ENCODE measurements at regions not wholly inside any gene's neighbourhood (a gene's known extent, or its start where the extent isn't known, plus 50 kb on each side); places are given as distances from the start of the nearest gene placed in this dataset.
"Not testable (repeated sequence)": the region's sequence is repeated elsewhere in the genome, so short reads cannot be mapped to it uniquely, and the experiment has no call there.

DNA sequence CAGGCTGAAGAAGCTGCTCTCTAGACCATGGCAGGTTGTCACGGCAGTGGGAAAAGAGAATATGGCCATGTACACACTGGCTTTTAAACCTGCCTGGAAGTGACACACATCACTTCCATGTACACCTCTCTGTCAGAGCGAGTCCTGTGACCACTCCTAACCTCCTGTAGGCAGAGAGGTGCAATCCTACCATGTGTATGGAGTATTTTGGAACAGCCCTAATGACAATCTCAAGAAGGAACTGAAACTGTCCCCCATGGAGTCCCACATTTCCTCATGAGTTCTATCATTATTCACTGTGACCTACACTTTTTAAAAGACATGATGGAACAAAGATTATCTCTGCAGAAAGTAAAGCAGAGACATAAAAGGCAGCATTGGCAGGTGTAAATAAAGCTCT is 153.4 kb upstream of the PFN2 start:
- no peak for DNase-seq (ENCODE audit: extremely low spot score in 2 of 2)
- H3K9me3 ChIP-seq, result no peaks in the 10 kb centered on the region
- H3K36me3 ChIP-seq, result no peaks in the 10 kb centered on the region
- no peaks in the 10 kb centered on the region for H3K27me3 ChIP-seq
- TF ChIP-seq POLR2A (IDR thresholded peaks at IDR 0.05), result no peak
- TF ChIP-seq, protein P1, sequence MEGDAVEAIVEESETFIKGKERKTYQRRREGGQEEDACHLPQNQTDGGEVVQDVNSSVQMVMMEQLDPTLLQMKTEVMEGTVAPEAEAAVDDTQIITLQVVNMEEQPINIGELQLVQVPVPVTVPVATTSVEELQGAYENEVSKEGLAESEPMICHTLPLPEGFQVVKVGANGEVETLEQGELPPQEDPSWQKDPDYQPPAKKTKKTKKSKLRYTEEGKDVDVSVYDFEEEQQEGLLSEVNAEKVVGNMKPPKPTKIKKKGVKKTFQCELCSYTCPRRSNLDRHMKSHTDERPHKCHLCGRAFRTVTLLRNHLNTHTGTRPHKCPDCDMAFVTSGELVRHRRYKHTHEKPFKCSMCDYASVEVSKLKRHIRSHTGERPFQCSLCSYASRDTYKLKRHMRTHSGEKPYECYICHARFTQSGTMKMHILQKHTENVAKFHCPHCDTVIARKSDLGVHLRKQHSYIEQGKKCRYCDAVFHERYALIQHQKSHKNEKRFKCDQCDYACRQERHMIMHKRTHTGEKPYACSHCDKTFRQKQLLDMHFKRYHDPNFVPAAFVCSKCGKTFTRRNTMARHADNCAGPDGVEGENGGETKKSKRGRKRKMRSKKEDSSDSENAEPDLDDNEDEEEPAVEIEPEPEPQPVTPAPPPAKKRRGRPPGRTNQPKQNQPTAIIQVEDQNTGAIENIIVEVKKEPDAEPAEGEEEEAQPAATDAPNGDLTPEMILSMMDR (IDR thresholded peaks at IDR 0.05), result no peak
- no peak for TF ChIP-seq POLR2AphosphoS5 (IDR thresholded peaks at IDR 0.05; ENCODE audit: insufficient read depth in 1 of 2, low read depth in 1 of 2)
- no peaks in the 10 kb centered on the region for H3K4me1 ChIP-seq
- H3K4me3 ChIP-seq, result no peak overlapping the region
- no peak overlapping the region for H3K27ac ChIP-seq
- intact Hi-C loops (cut with DNase I), result no loop called here

DNA sequence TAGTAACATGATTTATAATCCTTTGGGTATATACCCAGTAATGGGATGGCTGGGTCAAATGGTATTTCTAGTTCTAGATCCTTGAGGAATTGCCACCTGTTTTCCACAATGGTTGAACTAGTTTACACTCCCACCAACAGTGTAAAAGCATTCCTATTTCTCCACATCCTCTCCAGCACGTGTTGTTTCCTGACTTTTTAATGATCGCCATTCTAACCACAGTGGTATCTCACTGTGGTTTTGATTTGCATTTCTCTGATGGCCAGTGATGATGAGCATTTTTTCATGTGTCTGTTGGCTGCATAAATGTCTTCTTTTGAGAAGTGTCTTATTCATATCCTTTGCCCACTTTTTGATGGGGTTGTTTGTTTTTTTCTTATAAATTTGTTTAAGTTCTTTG is 152.6 kb upstream of the PFN2 start:
- H3K27ac ChIP-seq; H3K4me3 ChIP-seq; H3K27me3 ChIP-seq; intact Hi-C loops (cut with DNase I); H3K36me3 ChIP-seq; H3K9me3 ChIP-seq; H3K4me1 ChIP-seq; DNase-seq (ENCODE audit: extremely low spot score in 2 of 2): not testable (repeated sequence)

DNA sequence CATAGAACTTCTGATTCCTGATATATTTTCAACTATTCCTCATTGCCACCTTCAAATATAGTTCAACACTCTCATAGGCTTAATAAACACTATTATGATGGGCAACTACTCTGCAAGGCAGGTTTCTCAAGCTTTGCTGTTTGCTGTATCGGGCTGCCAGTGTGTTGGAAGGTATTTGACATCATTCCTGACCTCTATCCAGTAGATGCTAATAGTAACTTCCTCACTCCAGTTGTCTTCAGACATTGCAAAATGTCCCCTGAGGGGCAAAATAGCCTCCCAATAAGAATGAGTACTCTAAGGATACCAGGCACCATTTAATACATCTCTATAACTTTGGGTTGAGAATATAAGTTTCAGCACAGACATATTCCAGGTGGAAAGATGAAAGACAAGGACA is 147.5 kb upstream of the PFN2 start:
- H3K9me3 ChIP-seq, result no peaks in the 10 kb centered on the region
- H3K27me3 ChIP-seq, result no peaks in the 10 kb centered on the region
- DNase-seq (ENCODE audit: extremely low spot score in 2 of 2), result no peak
- H3K4me3 ChIP-seq, result no peak overlapping the region
- no peaks in the 10 kb centered on the region for H3K36me3 ChIP-seq
- intact Hi-C loops (cut with DNase I), result no loop called here
- no peak overlapping the region for H3K27ac ChIP-seq
- TF ChIP-seq, protein P1 (IDR thresholded peaks at IDR 0.05), result no peak
- TF ChIP-seq POLR2AphosphoS5 (IDR thresholded peaks at IDR 0.05; ENCODE audit: insufficient read depth in 1 of 2, low read depth in 1 of 2) (no peak), POLR2A (IDR thresholded peaks at IDR 0.05) (no peak)
- no peaks in the 10 kb centered on the region for H3K4me1 ChIP-seq

DNA sequence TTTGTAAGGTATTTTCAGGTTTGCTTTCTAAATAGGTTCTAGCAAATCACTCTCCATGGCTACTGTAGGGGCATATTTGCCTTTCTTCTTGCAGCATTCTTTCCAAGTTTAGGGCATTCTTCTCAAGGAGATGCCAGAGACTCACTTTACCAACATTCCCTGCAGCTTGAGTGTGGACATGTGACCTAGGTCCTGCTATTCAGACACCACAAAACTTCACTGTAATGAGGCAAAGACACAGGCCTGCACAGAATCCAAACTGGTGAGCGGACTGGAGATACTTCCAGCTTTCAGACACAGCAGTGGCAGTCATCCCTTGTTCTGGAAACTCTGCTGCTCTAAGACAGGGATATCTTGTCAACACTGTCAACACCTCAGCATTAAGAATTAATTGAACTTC is 146.4 kb upstream of the PFN2 start:
- intact Hi-C loops (cut with DNase I), result no loop called here
- H3K9me3 ChIP-seq, result no peaks in the 10 kb centered on the region
- DNase-seq (ENCODE audit: extremely low spot score in 2 of 2), result no peak
- H3K27ac ChIP-seq, result no peak overlapping the region
- H3K27me3 ChIP-seq, result no peaks in the 10 kb centered on the region
- H3K4me1 ChIP-seq, result no peaks in the 10 kb centered on the region
- H3K4me3 ChIP-seq, result no peak overlapping the region
- TF ChIP-seq POLR2A (IDR thresholded peaks at IDR 0.05), result no peak
- TF ChIP-seq POLR2AphosphoS5 (IDR thresholded peaks at IDR 0.05; ENCODE audit: insufficient read depth in 1 of 2, low read depth in 1 of 2), result no peak
- TF ChIP-seq, protein P1 (IDR thresholded peaks at IDR 0.05), result no peak
- no peaks in the 10 kb centered on the region for H3K36me3 ChIP-seq

DNA sequence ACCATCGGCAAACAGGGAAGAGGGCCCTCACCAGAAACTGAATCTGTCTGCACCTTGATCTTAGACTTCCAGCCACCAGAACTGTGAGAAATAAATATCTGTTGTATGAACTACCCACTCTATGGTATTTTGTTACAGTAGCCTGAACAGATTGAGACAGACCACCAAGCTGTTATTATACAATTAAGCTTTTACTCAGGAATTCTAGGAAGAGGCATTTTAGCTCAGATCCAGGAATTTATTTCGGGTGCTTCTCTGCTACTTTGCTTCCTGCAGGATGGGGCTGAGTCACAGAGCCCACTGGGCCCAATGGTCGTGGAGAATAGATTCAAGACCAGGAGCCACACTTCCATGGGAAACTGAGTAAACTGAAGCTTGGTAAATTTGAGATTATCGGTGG is 145.5 kb upstream of the PFN2 start:
- intact Hi-C loops (cut with DNase I), result no loop called here
- no peak for DNase-seq (ENCODE audit: extremely low spot score in 2 of 2)
- Histone ChIP-seq H3K27ac (no peak overlapping the region), H3K4me1 (no peaks in the 10 kb centered on the region), H3K4me3 (no peak overlapping the region), H3K9me3 (no peaks in the 10 kb centered on the region), H3K36me3 (no peaks in the 10 kb centered on the region), H3K27me3 (no peaks in the 10 kb centered on the region)
- TF ChIP-seq, protein P1 (IDR thresholded peaks at IDR 0.05), result no peak
- no peak for TF ChIP-seq POLR2A (IDR thresholded peaks at IDR 0.05)
- TF ChIP-seq POLR2AphosphoS5 (IDR thresholded peaks at IDR 0.05; ENCODE audit: insufficient read depth in 1 of 2, low read depth in 1 of 2), result no peak
